ENCODE measurements at regions not wholly inside any gene's neighbourhood (a gene's known extent, or its start where the extent isn't known, plus 50 kb on each side); places are given as distances from the start of the nearest gene placed in this dataset.

- DNase-seq (ENCODE audit: low read depth): no peak
- H3K4me3 ChIP-seq (ENCODE audit: low read depth, low read length): no peak overlapping the region
- TF ChIP-seq CTCF (IDR thresholded peaks at IDR 0.05; ENCODE audit: low read depth, low read length, missing control alignments): no peak
Measured at GRCh38 chr12:74185360-74185759, 352.3 kb upstream of the ATXN7L3B start.

- TF ChIP-seq CTCF (IDR thresholded peaks at IDR 0.05; ENCODE audit: low read depth, low read length, missing control alignments): no peak
- H3K4me3 ChIP-seq (ENCODE audit: low read depth, low read length): no peak overlapping the region
- DNase-seq (ENCODE audit: low read depth): no peak
Measured at GRCh38 chr12:74193191-74193590, 344.4 kb upstream of the ATXN7L3B start.

- H3K4me3 ChIP-seq (ENCODE audit: low read depth, low read length): no peak overlapping the region
- DNase-seq (ENCODE audit: low read depth): no peak
- TF ChIP-seq CTCF (IDR thresholded peaks at IDR 0.05; ENCODE audit: low read depth, low read length, missing control alignments): no peak
Measured at GRCh38 chr12:74204236-74204635, 333.4 kb upstream of the ATXN7L3B start.

GRCh38 chr12:74227846-74228545, 309.6 kb upstream of the ATXN7L3B start:
- TF ChIP-seq CTCF (IDR thresholded peaks at IDR 0.05; ENCODE audit: low read depth, low read length, missing control alignments): no peak
- no peak overlapping the region for H3K4me3 ChIP-seq (ENCODE audit: low read depth, low read length)
- no peak for DNase-seq (ENCODE audit: low read depth)

- no peak overlapping the region for H3K4me3 ChIP-seq (ENCODE audit: low read depth, low read length)
- TF ChIP-seq CTCF (IDR thresholded peaks at IDR 0.05; ENCODE audit: low read depth, low read length, missing control alignments): no peak
- DNase-seq (ENCODE audit: low read depth): no peak
Measured at GRCh38 chr12:74229671-74230070, 308.0 kb upstream of the ATXN7L3B start.

GRCh38 chr12:74235342-74235741, 302.3 kb upstream of the ATXN7L3B start:
- no peak overlapping the region for H3K4me3 ChIP-seq (ENCODE audit: low read depth, low read length)
- no peak for TF ChIP-seq CTCF (IDR thresholded peaks at IDR 0.05; ENCODE audit: low read depth, low read length, missing control alignments)
- DNase-seq (ENCODE audit: low read depth): no peak

- no peak for TF ChIP-seq CTCF (IDR thresholded peaks at IDR 0.05; ENCODE audit: low read depth, low read length, missing control alignments)
- H3K4me3 ChIP-seq (ENCODE audit: low read depth, low read length): no peak overlapping the region
Measured at GRCh38 chr12:74241341-74241740, 296.3 kb upstream of the ATXN7L3B start.

More at GRCh38 chr12:74241341-74241740, 296.3 kb upstream of the ATXN7L3B start:
- no peak for DNase-seq (ENCODE audit: low read depth)
